ENCODE measurements at regions not wholly inside any gene's neighbourhood (a gene's known extent, or its start where the extent isn't known, plus 50 kb on each side); places are given as distances from the start of the nearest gene placed in this dataset.
A peak's percentile ranks its signal among the peaks of the same experiment; 100 is the strongest.

DNA sequence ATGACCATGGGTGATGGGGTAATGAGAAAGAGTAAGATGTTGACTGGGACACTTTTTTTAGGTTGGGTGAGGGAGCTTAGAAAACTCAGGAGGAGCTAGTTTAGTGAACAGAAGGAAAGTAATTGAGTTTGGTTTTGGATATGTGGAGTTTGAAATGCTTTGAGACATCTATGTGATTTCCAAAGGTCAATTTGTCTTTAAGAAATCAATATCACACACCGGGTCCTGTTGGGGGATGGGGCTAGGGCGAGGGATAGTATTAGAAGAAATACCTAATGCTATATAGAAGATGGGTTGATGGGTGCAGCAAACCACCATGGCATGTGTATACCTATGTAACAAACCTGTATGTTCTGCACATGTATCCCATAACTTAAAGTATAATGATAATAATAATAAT, 118.4 kb downstream of the ASCL1 start:
- Histone ChIP-seq H3K27ac (no peak overlapping the region), H3K9ac (ENCODE audit: low read depth in 2 of 2, low read length in 2 of 2) (no peak overlapping the region), H3K4me3 (no peak overlapping the region), H3K36me3 (no peaks in the 10 kb centered on the region), H3K9me3 (no peaks in the 10 kb centered on the region), H3K27me3 (no peaks in the 10 kb centered on the region), H3K4me1 (no peaks in the 10 kb centered on the region)
- TF ChIP-seq, protein P1, sequence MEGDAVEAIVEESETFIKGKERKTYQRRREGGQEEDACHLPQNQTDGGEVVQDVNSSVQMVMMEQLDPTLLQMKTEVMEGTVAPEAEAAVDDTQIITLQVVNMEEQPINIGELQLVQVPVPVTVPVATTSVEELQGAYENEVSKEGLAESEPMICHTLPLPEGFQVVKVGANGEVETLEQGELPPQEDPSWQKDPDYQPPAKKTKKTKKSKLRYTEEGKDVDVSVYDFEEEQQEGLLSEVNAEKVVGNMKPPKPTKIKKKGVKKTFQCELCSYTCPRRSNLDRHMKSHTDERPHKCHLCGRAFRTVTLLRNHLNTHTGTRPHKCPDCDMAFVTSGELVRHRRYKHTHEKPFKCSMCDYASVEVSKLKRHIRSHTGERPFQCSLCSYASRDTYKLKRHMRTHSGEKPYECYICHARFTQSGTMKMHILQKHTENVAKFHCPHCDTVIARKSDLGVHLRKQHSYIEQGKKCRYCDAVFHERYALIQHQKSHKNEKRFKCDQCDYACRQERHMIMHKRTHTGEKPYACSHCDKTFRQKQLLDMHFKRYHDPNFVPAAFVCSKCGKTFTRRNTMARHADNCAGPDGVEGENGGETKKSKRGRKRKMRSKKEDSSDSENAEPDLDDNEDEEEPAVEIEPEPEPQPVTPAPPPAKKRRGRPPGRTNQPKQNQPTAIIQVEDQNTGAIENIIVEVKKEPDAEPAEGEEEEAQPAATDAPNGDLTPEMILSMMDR (IDR thresholded peaks at IDR 0.05): no peak
- intact Hi-C loops (cut with DNase I): no loop called here
- DNase-seq: no peak

DNA sequence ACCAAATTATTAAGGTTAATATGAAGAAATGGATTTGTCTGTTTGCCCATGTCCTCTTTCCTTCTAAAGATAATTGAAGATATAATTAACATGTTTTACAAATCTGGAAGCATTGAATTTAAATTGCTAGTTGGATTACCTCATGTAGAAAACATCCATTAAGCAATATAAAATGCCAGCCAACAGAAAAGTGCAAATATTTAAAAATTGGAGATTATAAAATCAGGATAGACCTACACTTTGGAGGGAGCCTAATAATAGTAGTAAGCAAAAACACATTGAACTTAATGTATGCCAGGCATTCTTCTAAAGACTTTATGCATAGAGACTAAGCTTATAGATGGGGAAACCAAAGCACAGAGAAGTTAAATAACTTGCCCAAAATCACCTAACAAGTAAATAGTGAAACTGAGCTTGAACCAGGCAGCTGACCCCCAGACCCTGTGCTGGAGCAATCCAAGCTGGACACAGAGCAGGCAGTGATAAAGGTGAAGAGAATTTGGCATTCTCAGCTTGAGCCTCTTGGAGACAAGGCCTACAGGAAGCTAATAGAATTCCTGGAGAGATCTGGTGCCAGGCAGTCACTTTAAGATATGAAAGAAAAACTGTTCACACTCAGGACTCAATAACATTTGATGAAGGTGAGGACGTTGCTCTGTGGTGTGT, 119.8 kb downstream of the ASCL1 start:
- intact Hi-C loops (cut with DNase I): no loop called here
- H3K9ac ChIP-seq (ENCODE audit: low read depth in 2 of 2, low read length in 2 of 2): no peak overlapping the region
- H3K27me3 ChIP-seq: no peaks in the 10 kb centered on the region
- no peak overlapping the region for H3K4me3 ChIP-seq
- H3K36me3 ChIP-seq: no peaks in the 10 kb centered on the region
- H3K27ac ChIP-seq: no peak overlapping the region
- no peak for DNase-seq
- H3K4me1 ChIP-seq: no peaks in the 10 kb centered on the region
- TF ChIP-seq, protein P1 (IDR thresholded peaks at IDR 0.05): no peak
- H3K9me3 ChIP-seq: no peaks in the 10 kb centered on the region

- Histone ChIP-seq H3K4me1 (no peaks in the 10 kb centered on the region), H3K9me3 (no peaks in the 10 kb centered on the region), H3K27ac (no peak overlapping the region), H3K27me3 (no peaks in the 10 kb centered on the region), H3K4me3 (no peak overlapping the region), H3K36me3 (no peaks in the 10 kb centered on the region), H3K9ac (ENCODE audit: low read depth in 2 of 2, low read length in 2 of 2) (no peak overlapping the region)
- no peak for DNase-seq
- intact Hi-C loops (cut with DNase I): no loop called here
- TF ChIP-seq, protein P1 (IDR thresholded peaks at IDR 0.05): no peak
Measured at GRCh38 chr12:103085541-103085940, 128.1 kb downstream of the ASCL1 start.

GRCh38 chr12:103086471-103086870, 129.0 kb downstream of the ASCL1 start:
- no peaks in the 10 kb centered on the region for H3K27me3 ChIP-seq
- no peaks in the 10 kb centered on the region for H3K36me3 ChIP-seq
- no peak for DNase-seq
- no peak overlapping the region for H3K27ac ChIP-seq
- no peaks in the 10 kb centered on the region for H3K9me3 ChIP-seq
- H3K4me1 ChIP-seq: no peaks in the 10 kb centered on the region
- H3K4me3 ChIP-seq: no peak overlapping the region
- TF ChIP-seq, protein P1 (IDR thresholded peaks at IDR 0.05): no peak
- intact Hi-C loops (cut with DNase I): no loop called here
- no peak overlapping the region for H3K9ac ChIP-seq (ENCODE audit: low read depth in 2 of 2, low read length in 2 of 2)

DNA sequence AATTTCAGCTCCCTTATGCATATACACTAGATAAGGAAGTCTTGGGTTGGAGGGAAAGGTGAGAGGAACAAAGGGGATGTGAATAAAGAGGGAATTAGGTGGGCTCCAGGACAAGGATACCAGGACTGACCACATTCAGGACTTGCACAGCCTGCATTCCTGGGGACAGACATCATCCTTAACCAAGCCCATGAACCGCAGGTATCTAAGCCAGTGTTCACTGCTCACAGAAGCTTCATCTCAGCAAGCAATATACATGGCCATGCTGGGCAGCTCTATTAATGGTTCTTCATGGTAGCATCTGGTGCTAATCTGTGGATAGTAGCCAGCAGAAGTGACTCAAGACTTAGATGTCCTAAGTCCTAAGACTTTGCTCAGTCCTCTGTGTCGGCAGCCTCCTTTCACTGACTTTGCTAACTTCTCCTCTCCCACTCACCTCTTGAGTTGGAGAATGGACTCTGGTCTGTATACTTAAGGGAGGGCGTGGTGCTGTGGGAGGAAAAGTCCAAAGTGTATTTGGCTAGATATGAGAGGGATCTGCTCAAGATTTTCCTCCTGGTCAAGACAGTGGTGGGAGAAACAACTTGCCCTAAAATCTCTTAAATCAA, 136.1 kb downstream of the ASCL1 start:
- TF ChIP-seq, protein P1 (IDR thresholded peaks at IDR 0.05): no peak
- no peaks in the 10 kb centered on the region for H3K36me3 ChIP-seq
- no peak overlapping the region for H3K9ac ChIP-seq (ENCODE audit: low read depth in 2 of 2, low read length in 2 of 2)
- H3K9me3 ChIP-seq: no peaks in the 10 kb centered on the region
- intact Hi-C loops (cut with DNase I): no loop called here
- H3K27me3 ChIP-seq: no peaks in the 10 kb centered on the region
- DNase-seq: peak; percentile 60
- H3K4me3 ChIP-seq: no peak overlapping the region
- no peaks in the 10 kb centered on the region for H3K4me1 ChIP-seq
- H3K27ac ChIP-seq: no peak overlapping the region
